ENCODE measurements at regions not wholly inside any gene's neighbourhood (a gene's known extent, or its start where the extent isn't known, plus 50 kb on each side); places are given as distances from the start of the nearest gene placed in this dataset.

DNA sequence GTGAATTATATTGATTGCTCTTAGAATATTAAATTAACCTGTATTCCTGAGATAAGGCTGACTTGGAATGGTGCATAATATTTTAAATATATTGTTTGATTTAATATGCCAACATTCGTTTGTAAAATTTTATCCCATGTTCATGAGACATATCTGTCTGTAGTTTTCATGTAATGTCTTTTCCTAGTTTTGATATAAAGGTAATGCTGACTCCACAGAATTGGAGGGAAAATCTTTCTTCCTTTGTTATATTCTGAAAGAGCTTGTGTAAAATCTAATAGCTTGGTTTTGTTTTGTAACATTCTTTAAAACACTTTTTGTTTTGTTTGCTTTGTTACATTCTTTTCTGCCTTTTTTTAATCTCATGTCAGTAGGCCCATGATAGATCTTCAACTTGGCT lies 657.0 kb downstream of the DNAJB9 start:
- TF ChIP-seq, protein P1, sequence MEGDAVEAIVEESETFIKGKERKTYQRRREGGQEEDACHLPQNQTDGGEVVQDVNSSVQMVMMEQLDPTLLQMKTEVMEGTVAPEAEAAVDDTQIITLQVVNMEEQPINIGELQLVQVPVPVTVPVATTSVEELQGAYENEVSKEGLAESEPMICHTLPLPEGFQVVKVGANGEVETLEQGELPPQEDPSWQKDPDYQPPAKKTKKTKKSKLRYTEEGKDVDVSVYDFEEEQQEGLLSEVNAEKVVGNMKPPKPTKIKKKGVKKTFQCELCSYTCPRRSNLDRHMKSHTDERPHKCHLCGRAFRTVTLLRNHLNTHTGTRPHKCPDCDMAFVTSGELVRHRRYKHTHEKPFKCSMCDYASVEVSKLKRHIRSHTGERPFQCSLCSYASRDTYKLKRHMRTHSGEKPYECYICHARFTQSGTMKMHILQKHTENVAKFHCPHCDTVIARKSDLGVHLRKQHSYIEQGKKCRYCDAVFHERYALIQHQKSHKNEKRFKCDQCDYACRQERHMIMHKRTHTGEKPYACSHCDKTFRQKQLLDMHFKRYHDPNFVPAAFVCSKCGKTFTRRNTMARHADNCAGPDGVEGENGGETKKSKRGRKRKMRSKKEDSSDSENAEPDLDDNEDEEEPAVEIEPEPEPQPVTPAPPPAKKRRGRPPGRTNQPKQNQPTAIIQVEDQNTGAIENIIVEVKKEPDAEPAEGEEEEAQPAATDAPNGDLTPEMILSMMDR (IDR thresholded peaks at IDR 0.05) = no peak
- TF ChIP-seq EZH2 (IDR thresholded peaks at IDR 0.05) = no peak
- TF ChIP-seq EZH2phosphoT487 (IDR thresholded peaks at IDR 0.05) = no peak

Data from neural progenitor cell (in vitro differentiated cells).